HFFc6 (cell line): ENCODE measurements at regions not wholly inside any gene's neighbourhood (a gene's known extent, or its start where the extent isn't known, plus 50 kb on each side); places are given as distances from the start of the nearest gene placed in this dataset.

Source experiments
- DNase-seq: peaks from one replicate; pipeline ENCODE4 v3.0.0-alpha.2; 2018
- H3K27ac Mint-ChIP-seq: 2 replicates; pipeline ENCODE4 v1.8.0; 2020; ENCODE audit warnings: mild to moderate bottlenecking, mixed read lengths
- H3K27me3 Mint-ChIP-seq: 2 replicates; pipeline ENCODE4 v1.8.0; 2021; ENCODE audit warnings: mild to moderate bottlenecking, moderate library complexity, mixed read lengths; ENCODE audit not compliant: insufficient read depth
- H3K36me3 Mint-ChIP-seq: 2 replicates; pipeline ENCODE4 v1.8.0; 2021; ENCODE audit warnings: low read depth, mixed read lengths
- H3K4me1 Mint-ChIP-seq: 2 replicates; pipeline ENCODE4 v1.8.0; 2020; ENCODE audit warnings: low read depth, mixed read lengths
- H3K4me3 Mint-ChIP-seq: 2 replicates; pipeline ENCODE4 v1.8.0; 2020; ENCODE audit warnings: mild to moderate bottlenecking, moderate library complexity, mixed read lengths
- H3K9me3 Mint-ChIP-seq: 2 replicates; pipeline ENCODE4 v1.8.0; 2020; ENCODE audit warnings: mild to moderate bottlenecking, mixed read lengths
- CTCF ChIP-seq: fragments of 200-600 bp; sonication (generic); IDR thresholded peaks from 2 replicates; pipeline ENCODE4 v1.5.0; 2021; ENCODE audit warnings: antibody characterized with exemption, mild to moderate bottlenecking

- TF ChIP-seq CTCF: no peak
These were observed 828.3 kb downstream of the TECRL start for GRCh38 chr4:63580796-63581475.

GRCh38 chr4:63578383-63578782 is 830.9 kb downstream of the TECRL start:
- Mint-ChIP-seq H3K4me3 (no peak overlapping the region), H3K4me1 (no peaks in the 10 kb centered on the region), H3K27ac (no peak overlapping the region), H3K27me3 (no peaks in the 10 kb centered on the region; the same call in 1 of the 2 replicates), H3K36me3 (no peaks in the 10 kb centered on the region), H3K9me3 (peaks cover 41% of the 10 kb centered on the region)
- DNase-seq: no peak
- TF ChIP-seq CTCF: no peak

More at GRCh38 chr4:63580796-63581475, 828.3 kb downstream of the TECRL start:
- Mint-ChIP-seq H3K4me1 (no peaks in the 10 kb centered on the region), H3K27me3 (no peaks in the 10 kb centered on the region), H3K4me3 (no peak overlapping the region), H3K9me3 (peaks cover 36% of the 10 kb centered on the region), H3K27ac (no peak overlapping the region), H3K36me3 (no peaks in the 10 kb centered on the region)
- no peak for DNase-seq

- TF ChIP-seq CTCF: no peak
- peaks cover 20% of the 10 kb centered on the region for H3K9me3 Mint-ChIP-seq
- no peak for DNase-seq
- no peak overlapping the region for H3K27ac Mint-ChIP-seq
- H3K4me3 Mint-ChIP-seq: no peak overlapping the region
- no peaks in the 10 kb centered on the region for H3K27me3 Mint-ChIP-seq
- H3K4me1 Mint-ChIP-seq: no peaks in the 10 kb centered on the region
- H3K36me3 Mint-ChIP-seq: no peaks in the 10 kb centered on the region
These were observed 842.6 kb downstream of the TECRL start for GRCh38 chr4:63566658-63567057.

- no peak for DNase-seq
- H3K27ac Mint-ChIP-seq: no peak overlapping the region
- peaks cover 33% of the 10 kb centered on the region for H3K9me3 Mint-ChIP-seq
- no peaks in the 10 kb centered on the region for H3K36me3 Mint-ChIP-seq
- H3K27me3 Mint-ChIP-seq: no peaks in the 10 kb centered on the region
- H3K4me1 Mint-ChIP-seq: no peaks in the 10 kb centered on the region
- no peak overlapping the region for H3K4me3 Mint-ChIP-seq
- TF ChIP-seq CTCF: no peak
These were observed 845.8 kb downstream of the TECRL start for GRCh38 chr4:63563288-63564014.

- H3K27ac Mint-ChIP-seq: no peak overlapping the region
- peaks cover 22% of the 10 kb centered on the region for H3K9me3 Mint-ChIP-seq
- H3K36me3 Mint-ChIP-seq: no peaks in the 10 kb centered on the region
- no peak overlapping the region for H3K4me3 Mint-ChIP-seq
- no peaks in the 10 kb centered on the region for H3K4me1 Mint-ChIP-seq
- DNase-seq: no peak
- H3K27me3 Mint-ChIP-seq: no peaks in the 10 kb centered on the region
- no peak for TF ChIP-seq CTCF
These were observed 850.5 kb downstream of the TECRL start for GRCh38 chr4:63558709-63559108.
